ENCODE measurements at regions not wholly inside any gene's neighbourhood (a gene's known extent, or its start where the extent isn't known, plus 50 kb on each side); places are given as distances from the start of the nearest gene placed in this dataset.

GRCh38 chr10:10647331-10647730 lies 370.3 kb upstream of the CELF2 start (continued):
- TF ChIP-seq CREB5 (CRISPR knock-in tag; IDR thresholded peaks at IDR 0.05; ENCODE audit: low read depth) = no peak
- TF ChIP-seq PATZ1 (CRISPR knock-in tag; IDR thresholded peaks at IDR 0.05; ENCODE audit: borderline replicate concordance) = no peak
- no peak for TF ChIP-seq POU6F1 (CRISPR knock-in tag; IDR thresholded peaks at IDR 0.05; ENCODE audit: borderline replicate concordance, low read depth)
- no peak for TF ChIP-seq CSDC2 (CRISPR knock-in tag; IDR thresholded peaks at IDR 0.05)
- TF ChIP-seq SNAI2 (CRISPR knock-in tag; IDR thresholded peaks at IDR 0.05) = no peak
- no peak for TF ChIP-seq ZFP30 (CRISPR knock-in tag; IDR thresholded peaks at IDR 0.05)

- no peak for ATAC-seq
- TF ChIP-seq TOX (CRISPR knock-in tag; IDR thresholded peaks at IDR 0.05; ENCODE audit: borderline replicate concordance) (no peak), PATZ1 (CRISPR knock-in tag; IDR thresholded peaks at IDR 0.05; ENCODE audit: borderline replicate concordance) (no peak), RARB (CRISPR knock-in tag; IDR thresholded peaks at IDR 0.05) (no peak), ISL1 (CRISPR knock-in tag; IDR thresholded peaks at IDR 0.05) (no peak), GLIS3 (CRISPR knock-in tag; IDR thresholded peaks at IDR 0.05) (no peak)
These were observed 360.4 kb upstream of the CELF2 start for GRCh38 chr10:10657139-10657760.

- TF ChIP-seq ARNTL (CRISPR knock-in tag; IDR thresholded peaks at IDR 0.05; ENCODE audit: borderline replicate concordance, low read depth) (no peak), CREB5 (CRISPR knock-in tag; IDR thresholded peaks at IDR 0.05; ENCODE audit: low read depth) (no peak), RARB (CRISPR knock-in tag; IDR thresholded peaks at IDR 0.05) (no peak), GLIS3 (CRISPR knock-in tag; IDR thresholded peaks at IDR 0.05) (no peak)
- no peak for ATAC-seq
These were observed 359.4 kb upstream of the CELF2 start for GRCh38 chr10:10658172-10658785.

- ATAC-seq = no peak
- TF ChIP-seq TCF4 (CRISPR knock-in tag; IDR thresholded peaks at IDR 0.05; ENCODE audit: borderline replicate concordance) (no peak), BACH2 (CRISPR knock-in tag; IDR thresholded peaks at IDR 0.05; ENCODE audit: borderline replicate concordance) (no peak), POU6F1 (CRISPR knock-in tag; IDR thresholded peaks at IDR 0.05; ENCODE audit: borderline replicate concordance, low read depth) (no peak), TOX (CRISPR knock-in tag; IDR thresholded peaks at IDR 0.05; ENCODE audit: borderline replicate concordance) (no peak), ZNF8 (CRISPR knock-in tag; IDR thresholded peaks at IDR 0.05) (no peak), ZFP3 (CRISPR knock-in tag; IDR thresholded peaks at IDR 0.05) (no peak), ZNF565 (CRISPR knock-in tag; conservative IDR thresholded peaks at IDR 0.05; ENCODE audit: low read depth) (no peak), ZNF70 (CRISPR knock-in tag; IDR thresholded peaks at IDR 0.05) (no peak), ISL1 (CRISPR knock-in tag; IDR thresholded peaks at IDR 0.05) (no peak), CREB5 (CRISPR knock-in tag; IDR thresholded peaks at IDR 0.05; ENCODE audit: low read depth) (no peak)
These were observed 357.6 kb upstream of the CELF2 start for GRCh38 chr10:10660054-10660453.
